SK-N-SH (cell line): ENCODE measurements at regions not wholly inside any gene's neighbourhood (a gene's known extent, or its start where the extent isn't known, plus 50 kb on each side); places are given as distances from the start of the nearest gene placed in this dataset.
A peak's percentile ranks its signal among the peaks of the same experiment; 100 is the strongest.

Experiments used
- EZH2phosphoT487 ChIP-seq: fragments of 200-600 bp; sonication (generic); IDR thresholded peaks from 2 replicates; pipeline ENCODE4 v1.6.1; 2017; ENCODE audit warnings: low read depth, mixed run types, mild to moderate bottlenecking, antibody characterized with exemption, moderate library complexity, borderline replicate concordance
- FOXM1 ChIP-seq: IDR thresholded peaks from 2 replicates; pipeline ENCODE4 v1.4.0; 2012; ENCODE audit warnings: low read depth, mild to moderate bottlenecking
- GABPA ChIP-seq: IDR thresholded peaks from 2 replicates; pipeline ENCODE4 v1.4.0; 2012; ENCODE audit warnings: low read depth, mild to moderate bottlenecking
- GATA2 ChIP-seq: sonication (generic); formaldehyde crosslinking; IDR thresholded peaks from 2 replicates; pipeline ENCODE4 v1.5.0; 2020; ENCODE audit warnings: mild to moderate bottlenecking, missing genetic modification reagents
- IRF3 ChIP-seq: fragments of 150-350 bp; IDR thresholded peaks from 2 replicates; pipeline ENCODE4 v1.6.1; 2016; ENCODE audit warnings: mild to moderate bottlenecking, low read depth, low read length
- JUND ChIP-seq: IDR thresholded peaks from 2 replicates; pipeline ENCODE4 v1.4.0; 2012
- MAX ChIP-seq: IDR thresholded peaks from 2 replicates; pipeline ENCODE4 v1.4.0; 2012; ENCODE audit warnings: low read depth
- MEF2A ChIP-seq: IDR thresholded peaks from 2 replicates; pipeline ENCODE4 v1.4.0; 2012; ENCODE audit warnings: low read depth, borderline replicate concordance
- MXI1 ChIP-seq: IDR thresholded peaks from 2 replicates; pipeline ENCODE4 v1.6.1; 2012; ENCODE audit warnings: mild to moderate bottlenecking, low read depth, low read length, improper control_type of control experiment
- RAD21 ChIP-seq: IDR thresholded peaks from 2 replicates; pipeline ENCODE4 v1.6.1; 2012; ENCODE audit warnings: mild to moderate bottlenecking, low read length
- RFX5 ChIP-seq: IDR thresholded peaks from 2 replicates; pipeline ENCODE4 v1.6.1; 2012; ENCODE audit warnings: mild to moderate bottlenecking, improper control_type of control experiment, low read length
- RXRA ChIP-seq: IDR thresholded peaks from 2 replicates; pipeline ENCODE4 v1.4.0; 2012; ENCODE audit warnings: low read depth, mild to moderate bottlenecking, borderline replicate concordance
- SMC3 ChIP-seq: IDR thresholded peaks from 2 replicates; pipeline ENCODE4 v1.6.1; 2012; ENCODE audit warnings: low read depth, low read length, improper control_type of control experiment
- TAF1 ChIP-seq: IDR thresholded peaks from 2 replicates; pipeline ENCODE4 v1.6.1; 2012; ENCODE audit warnings: low read depth, mild to moderate bottlenecking, low read length, moderate library complexity, borderline replicate concordance
- USF1 ChIP-seq: IDR thresholded peaks from 2 replicates; pipeline ENCODE4 v1.4.0; 2012; ENCODE audit warnings: low read depth, borderline replicate concordance
- USF2 ChIP-seq: fragments of 150-350 bp; IDR thresholded peaks from 2 replicates; pipeline ENCODE4 v1.6.1; 2017; ENCODE audit warnings: antibody characterized with exemption, low read length, low read depth, borderline replicate concordance
- ZBTB33 ChIP-seq: IDR thresholded peaks from 2 replicates; pipeline ENCODE4 v1.4.0; 2012; ENCODE audit warnings: low read depth, borderline replicate concordance

- TF ChIP-seq USF1 (no peak), MEF2A (no peak), IRF3 (no peak), RFX5 (no peak), TAF1 (no peak), GABPA (0 out of 2 replicates have a peak, but pooled peaks have one; percentile 29), EZH2phosphoT487 (no peak), USF2 (no peak), FOXM1 (no peak), MAX (0 out of 2 replicates have a peak, but pooled peaks have one; percentile 25), MXI1 (no peak), GATA2 (no peak), JUND (peak; percentile 46; the same call in 1 of the 2 replicates), RXRA (peak; percentile 62), SMC3 (no peak), ZBTB33 (no peak), RAD21 (no peak)
Observed at GRCh38 chr10:21364196-21365114, 161.0 kb downstream of the SKIDA1 start (continued).
